Islet of Langerhans (tissue), 1 donor: ENCODE measurements at regions not wholly inside any gene's neighbourhood (a gene's known extent, or its start where the extent isn't known, plus 50 kb on each side); places are given as distances from the start of the nearest gene placed in this dataset.
"Not testable (repeated sequence)": the region's sequence is repeated elsewhere in the genome, so short reads cannot be mapped to it uniquely, and the experiment has no call there.

Source experiments
- FAIRE-seq: peaks from one replicate; lab custom pipeline; 2011; peaks lifted over from hg19 to GRCh38; lab: Jason Lieb, UNC

DNA sequence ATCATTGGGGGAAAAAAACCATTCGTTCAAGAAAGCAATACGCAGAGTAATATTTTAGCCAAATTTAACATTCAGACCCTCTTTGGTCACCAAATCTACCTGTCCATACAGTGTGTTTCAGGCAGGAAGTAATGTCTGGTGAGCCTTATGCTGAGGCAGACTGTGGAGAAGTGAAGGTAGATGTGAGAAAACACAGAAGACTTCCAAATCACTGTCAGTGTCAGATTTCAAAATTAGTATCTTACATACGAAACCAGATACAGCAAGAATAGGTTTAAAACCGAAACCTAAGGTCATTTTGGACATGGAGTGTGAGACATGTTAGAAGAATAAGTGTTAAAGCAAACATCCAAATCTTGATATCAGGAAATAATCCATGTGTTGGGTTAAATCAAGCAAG lies 664.5 kb upstream of the HTR2C start:
- no peak for FAIRE-seq

- no peak for FAIRE-seq
Observed at GRCh38 chrX:113906168-113906567, 677.7 kb upstream of the HTR2C start.

DNA sequence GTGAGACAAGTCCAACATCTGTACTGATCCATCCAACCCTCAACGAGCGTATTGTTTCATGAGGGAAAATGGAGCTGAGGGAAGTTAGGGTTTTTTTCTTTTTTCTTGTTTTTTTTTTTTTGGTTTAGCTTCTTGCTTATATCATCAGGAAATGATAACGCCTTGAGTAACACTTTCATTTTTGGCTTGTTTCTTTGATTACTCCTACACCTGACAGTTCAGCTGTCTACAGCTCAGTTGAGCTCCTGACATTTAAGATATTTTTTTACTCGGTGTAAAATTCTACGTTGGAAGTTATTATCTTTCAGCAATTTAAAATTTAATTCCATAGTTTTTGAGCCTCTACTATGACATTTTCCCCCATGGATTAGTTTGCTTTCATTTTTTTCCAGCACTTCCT lies 691.0 kb upstream of the HTR2C start:
- no peak for FAIRE-seq

DNA sequence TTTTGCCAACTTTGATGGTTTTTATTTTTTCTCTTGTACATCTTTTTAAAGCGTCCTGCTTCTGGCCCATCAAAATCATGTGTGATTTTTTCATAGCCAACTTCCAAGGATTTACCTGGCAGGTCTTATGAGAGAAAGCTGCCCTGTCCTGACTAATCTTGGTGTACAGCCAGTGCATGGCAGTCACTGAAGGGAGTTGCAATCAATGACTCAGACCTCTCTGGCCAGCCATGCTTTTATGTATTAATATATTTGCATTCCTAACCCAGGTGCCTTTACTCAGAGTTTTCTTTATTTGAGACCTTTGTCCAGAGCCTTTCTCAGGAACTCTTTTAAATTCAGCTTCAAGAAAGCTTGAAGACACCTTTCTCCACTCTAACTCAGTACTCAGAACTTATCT lies 691.5 kb upstream of the HTR2C start:
- FAIRE-seq = no peak

- no peak for FAIRE-seq
Observed at GRCh38 chrX:113873056-113873455, 710.8 kb upstream of the HTR2C start.

GRCh38 chrX:113868711-113869110 lies 715.2 kb upstream of the HTR2C start:
- no peak for FAIRE-seq

DNA sequence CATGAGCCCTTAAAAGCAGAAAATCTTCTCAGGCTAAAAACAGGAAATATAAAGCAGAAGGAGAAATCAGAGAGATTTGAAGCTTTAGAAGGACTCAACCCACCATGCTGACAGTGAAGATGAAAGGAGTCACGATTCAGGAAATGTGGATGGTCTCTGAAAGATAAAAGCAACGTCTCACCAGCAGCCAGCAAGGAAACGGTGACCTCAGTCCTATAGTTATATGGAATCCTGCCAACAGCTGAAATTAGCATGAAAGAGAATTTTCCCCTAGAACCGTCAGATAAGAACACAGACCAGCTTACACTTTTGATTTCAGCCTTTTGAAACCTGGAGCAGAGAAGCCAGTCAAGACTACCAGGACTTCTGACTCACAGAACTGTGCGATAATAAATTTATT lies 715.7 kb upstream of the HTR2C start:
- FAIRE-seq = no peak

- no peak for FAIRE-seq
Observed at GRCh38 chrX:113849408-113849807, 734.5 kb upstream of the HTR2C start.

DNA sequence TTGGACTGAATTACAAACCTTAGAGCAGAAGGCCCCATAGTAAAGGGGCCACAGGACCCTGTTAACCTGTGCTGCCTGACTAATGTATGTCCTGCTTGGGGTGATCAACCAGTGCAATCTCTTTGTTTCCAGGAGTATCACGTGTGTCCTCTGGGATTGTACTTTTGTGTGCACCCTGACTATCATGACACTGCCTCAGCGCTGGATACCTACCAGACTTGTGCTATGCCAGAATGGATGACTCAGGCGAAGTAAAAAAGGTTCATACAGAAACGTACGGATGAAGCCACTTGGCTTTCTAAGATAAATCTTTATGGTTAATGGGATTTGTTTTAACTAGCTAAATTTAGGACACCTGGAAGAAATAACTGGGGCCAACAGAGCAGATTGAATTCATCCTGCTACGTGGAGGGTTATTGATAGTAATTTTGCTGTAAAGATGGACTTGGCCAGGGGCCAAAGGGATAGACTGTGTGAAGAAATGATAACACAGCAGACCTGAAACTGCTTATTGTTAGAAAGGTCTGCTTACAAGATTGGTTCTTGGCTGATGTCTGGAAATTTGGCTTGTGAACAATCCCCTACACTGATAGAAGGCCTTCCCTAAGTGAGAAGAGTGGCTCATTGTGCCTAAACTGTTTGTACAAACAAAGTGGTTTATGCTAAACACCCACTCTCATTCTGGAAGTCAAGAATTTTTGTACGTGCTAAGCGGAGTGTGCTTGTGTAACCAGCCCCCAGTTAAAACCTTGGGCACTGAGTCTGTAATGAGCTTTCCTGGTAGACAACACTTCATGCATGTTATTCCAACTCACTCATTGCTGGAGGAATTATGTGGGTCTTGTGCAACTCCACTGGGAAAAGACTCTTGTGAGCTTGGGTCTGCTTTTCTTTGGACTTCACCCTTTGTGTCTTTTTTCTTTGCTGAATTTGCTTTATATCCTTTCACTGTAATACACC lies 750.5 kb upstream of the HTR2C start:
- FAIRE-seq = no peak

DNA sequence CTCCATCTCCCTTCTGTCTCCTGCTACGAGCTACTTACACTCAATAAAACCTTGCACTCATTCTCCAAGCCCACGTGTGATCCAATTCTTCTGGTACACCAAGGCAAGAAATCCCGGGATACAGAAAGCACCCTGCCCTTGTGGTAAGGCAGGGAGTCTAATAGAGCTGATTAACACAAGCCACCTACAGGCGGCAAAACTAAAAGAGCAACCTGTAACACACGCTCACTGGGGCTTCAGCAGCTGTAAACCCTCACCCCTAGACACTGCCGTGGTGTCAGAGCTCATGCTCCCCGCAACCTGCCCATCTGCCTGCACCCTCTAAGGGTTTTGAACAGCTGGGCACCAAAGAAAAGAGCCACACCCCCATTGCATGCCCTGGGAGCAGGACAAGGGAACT lies 755.4 kb upstream of the HTR2C start:
- no peak for FAIRE-seq

GRCh38 chrX:113818346-113818745 lies 765.5 kb upstream of the HTR2C start:
- no peak for FAIRE-seq

DNA sequence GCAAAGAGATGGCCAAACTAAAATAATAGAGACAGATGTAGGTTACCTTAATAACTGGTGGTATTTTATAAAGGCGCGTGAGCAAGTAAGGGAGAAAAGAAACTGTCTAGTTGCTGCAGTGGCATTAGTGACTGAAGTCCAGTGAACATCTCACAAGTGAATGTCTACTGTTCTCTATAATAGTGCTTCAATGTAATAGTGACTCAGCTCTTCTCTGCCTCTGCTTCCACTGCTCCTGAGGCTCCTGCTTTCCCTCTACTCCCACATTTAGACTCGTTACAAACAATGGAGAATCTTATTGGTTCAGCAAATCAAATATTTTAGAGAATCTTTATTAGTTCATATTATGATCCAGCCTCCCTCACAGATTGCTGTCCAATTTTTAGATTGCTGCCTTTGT lies 779.1 kb upstream of the HTR2C start:
- no peak for FAIRE-seq

GRCh38 chrX:113804291-113804690 lies 779.6 kb upstream of the HTR2C start:
- no peak for FAIRE-seq

- no peak for FAIRE-seq
Observed at GRCh38 chrX:113802837-113803236, 781.0 kb upstream of the HTR2C start.

DNA sequence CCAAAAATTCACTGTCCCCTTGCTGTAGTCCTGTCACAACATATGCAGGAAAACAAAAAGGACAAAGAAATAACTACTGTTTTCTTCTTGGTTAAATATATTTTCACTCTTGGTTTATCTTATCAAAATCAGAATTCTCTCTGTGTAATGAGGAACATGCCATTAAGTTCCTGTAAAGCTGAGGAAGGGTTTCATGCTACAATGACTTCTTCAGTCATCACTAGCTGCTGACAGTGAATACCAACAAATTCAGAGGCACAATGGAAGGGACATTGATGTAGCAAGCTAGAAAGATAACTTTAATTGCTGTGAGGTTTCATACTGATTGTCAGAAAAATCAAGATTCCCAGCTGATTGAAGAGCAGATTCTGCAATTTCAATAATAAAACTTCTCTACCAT lies 782.9 kb upstream of the HTR2C start:
- no peak for FAIRE-seq

DNA sequence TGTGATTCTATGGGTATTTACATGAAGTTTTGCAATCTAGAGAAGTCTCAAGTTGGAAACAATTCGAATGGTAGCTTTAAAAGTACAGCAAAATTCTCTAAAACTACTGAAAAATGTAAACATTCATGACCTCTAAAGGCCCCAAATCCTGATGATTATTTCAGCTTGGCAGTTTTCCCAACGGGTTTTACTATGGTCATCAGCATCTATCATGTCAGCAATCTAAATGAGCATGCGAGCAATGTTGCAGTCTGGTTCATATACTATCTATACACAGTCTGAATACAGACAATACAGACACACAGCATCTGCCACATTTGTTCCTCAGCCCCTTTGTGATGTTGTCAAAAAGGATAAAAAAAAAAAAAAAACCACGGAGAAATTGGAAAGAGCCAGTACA lies 790.3 kb upstream of the HTR2C start:
- no peak for FAIRE-seq

DNA sequence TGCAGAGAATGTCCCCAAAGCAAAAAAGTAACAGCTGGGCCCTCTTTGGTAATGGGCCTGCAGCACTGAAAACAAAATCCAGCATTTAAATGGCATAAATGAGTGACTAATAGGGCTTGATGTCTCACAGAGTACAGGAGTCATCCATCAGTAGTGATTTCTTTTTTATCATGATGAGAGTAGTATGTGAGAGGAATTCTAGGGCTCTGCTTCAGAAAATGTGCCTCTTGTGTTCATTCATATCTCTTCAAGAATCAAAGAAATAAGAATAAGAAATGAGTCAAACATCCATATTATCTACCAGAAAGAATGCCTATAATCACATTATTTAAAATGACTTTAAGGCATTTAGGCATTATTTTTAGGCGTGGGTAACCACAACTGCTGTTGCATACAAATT lies 792.9 kb upstream of the HTR2C start:
- no peak for FAIRE-seq

- not testable (repeated sequence) for FAIRE-seq
Observed at GRCh38 chrX:113784754-113785153, 799.1 kb upstream of the HTR2C start.

- no peak for FAIRE-seq
Observed at GRCh38 chrX:113770806-113771205, 813.1 kb upstream of the HTR2C start.

- FAIRE-seq = no peak
Observed at GRCh38 chrX:113770071-113770470, 813.8 kb upstream of the HTR2C start.

DNA sequence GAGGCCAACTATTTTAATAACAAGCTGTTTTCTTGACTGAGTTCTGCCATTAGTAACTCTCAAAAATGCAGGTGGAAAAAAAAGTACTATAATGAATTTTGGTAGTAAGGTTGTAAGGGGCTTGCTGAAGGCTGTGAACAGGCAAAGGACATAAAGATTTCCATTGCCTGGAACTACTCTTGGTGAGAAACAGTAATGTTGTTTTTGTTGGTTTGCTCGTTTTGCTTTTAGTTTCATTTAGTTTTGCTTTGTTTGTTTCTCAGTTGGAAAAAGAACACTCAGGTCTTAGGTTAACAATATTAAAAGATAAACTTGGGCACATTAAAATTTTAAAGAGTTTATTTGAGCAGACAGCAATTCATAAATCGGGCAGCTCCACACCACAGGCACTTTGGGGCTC lies 824.5 kb upstream of the HTR2C start:
- FAIRE-seq = no peak

DNA sequence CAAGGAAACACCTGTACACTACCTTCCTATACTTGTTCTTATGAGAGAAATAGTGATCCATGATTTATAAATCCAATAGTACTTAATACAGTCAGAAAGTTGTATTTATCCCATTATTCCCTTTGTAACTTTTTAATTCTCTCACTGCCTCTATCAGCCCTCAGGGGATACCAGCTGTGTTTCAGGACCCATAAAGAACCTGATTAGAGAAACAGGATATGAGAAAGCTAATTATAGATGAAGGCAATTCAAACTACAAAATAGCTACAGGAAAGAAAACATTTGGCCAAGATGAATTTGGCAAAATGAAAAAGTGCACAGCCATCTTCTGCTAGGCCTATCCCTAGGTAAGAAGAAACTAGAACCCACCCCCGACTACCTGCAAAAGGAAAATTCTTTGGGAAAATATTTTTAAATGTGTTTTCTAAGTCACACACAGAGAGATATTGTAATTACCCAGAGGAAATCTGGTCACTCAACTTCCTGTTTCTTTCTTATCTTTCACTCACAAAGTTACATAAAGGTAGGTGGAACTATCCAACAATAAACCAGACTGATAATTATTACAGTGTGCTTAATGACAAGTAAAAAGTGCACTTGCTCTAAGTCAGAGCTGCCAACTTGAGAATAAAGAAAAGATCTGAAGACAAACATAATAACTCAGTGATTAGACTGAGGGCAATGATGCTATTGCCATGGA lies 836.5 kb upstream of the HTR2C start:
- FAIRE-seq = no peak

GRCh38 chrX:113743069-113743468 lies 840.8 kb upstream of the HTR2C start:
- no peak for FAIRE-seq

DNA sequence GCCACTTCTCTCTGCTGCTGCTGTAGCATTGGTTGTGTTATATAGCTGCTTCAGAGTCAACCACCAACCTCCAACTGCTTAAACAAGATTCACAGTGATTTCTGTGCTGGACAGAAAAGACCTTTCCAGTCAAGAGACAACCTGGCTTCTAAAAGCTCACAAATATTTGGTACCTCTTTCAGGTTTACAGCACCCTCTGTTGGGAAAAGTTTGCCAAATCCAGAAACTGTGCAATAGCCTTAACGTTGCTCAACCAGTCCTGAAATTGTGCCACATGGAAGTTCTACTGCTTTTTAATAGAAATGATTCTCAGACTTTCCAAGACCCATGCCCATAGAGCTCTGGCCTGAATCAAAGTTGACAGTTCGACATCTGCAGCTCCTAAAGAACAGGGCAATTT lies 842.1 kb upstream of the HTR2C start:
- FAIRE-seq = no peak
